CD4-positive, alpha-beta T cell treated with Interleukin-15 for 4 hours (primary cell): ENCODE measurements at regions not wholly inside any gene's neighbourhood (a gene's known extent, or its start where the extent isn't known, plus 50 kb on each side); places are given as distances from the start of the nearest gene placed in this dataset.

Experiments
- DNase-seq: peaks from one replicate; pipeline ENCODE4 v3.0.0-alpha.2; 2020; ENCODE audit warnings: low spot score

DNA sequence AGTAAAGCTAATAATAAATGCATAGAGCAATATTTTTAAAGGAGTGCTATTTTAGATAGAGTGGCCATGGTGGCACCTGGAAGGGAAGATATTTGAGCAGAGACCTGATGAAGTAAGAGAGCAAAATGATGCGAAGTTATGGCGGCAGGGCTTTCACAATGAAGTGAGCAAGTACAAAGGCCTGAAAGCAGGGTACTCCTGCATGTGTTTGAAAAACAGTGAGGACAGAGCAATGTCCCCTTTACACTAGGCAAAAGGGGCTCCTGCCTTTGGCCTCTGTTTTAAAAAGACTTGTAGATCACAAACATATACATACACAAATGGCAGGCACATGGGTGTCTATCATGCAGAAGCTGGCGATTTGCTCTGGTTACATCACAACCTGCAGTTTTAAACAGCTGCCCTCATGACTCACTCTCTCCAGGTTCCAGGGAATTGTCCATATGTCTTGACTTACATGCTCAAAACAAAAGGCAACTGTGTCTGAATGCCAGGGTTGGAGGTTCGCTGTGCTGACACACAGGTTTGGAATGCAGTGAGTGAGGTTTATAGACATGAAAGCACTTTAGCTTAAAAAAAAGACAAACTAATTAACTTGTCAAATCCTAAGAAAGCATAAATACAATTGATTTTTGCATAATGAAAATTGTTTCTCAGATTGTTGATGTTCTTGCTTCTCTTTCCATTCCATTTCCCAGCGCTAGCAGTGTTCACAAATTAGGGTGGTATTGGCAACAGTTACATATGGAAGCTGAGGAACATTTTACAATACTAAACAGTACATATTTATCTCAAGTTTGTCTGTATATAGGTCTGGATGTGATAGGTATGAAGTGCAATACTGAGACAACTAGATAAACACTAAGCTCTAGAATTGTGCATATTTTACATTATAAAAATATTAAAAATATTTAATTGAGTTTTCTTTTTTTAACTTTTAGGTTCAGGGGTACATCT lies 313.9 kb downstream of the BARHL2 start:
- DNase-seq: no peak

GRCh38 chr1:90400131-90400530 lies 317.0 kb downstream of the BARHL2 start:
- DNase-seq: no peak

GRCh38 chr1:90396917-90397316 lies 320.2 kb downstream of the BARHL2 start:
- DNase-seq: no peak

DNA sequence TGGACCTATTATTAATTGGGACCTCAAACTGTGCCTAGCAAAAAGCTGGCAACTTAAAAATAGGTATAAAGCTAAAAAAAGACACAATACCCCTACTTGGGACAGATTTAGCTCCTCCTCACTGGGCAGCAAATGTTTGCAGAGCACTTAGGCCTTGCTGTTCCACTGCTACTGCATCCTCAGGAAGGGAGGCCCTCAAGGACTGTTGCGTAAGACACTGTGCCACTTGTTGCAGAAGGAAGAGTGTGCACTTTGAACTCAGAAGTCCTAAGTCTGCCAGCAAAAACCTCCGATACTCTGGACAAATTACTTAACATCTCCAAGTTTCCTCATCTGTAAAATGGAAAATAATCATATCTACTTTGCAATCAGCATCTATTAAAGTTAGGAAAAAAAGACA lies 322.9 kb downstream of the BARHL2 start:
- DNase-seq: no peak

GRCh38 chr1:90393025-90393424 lies 324.1 kb downstream of the BARHL2 start:
- DNase-seq: no peak

DNA sequence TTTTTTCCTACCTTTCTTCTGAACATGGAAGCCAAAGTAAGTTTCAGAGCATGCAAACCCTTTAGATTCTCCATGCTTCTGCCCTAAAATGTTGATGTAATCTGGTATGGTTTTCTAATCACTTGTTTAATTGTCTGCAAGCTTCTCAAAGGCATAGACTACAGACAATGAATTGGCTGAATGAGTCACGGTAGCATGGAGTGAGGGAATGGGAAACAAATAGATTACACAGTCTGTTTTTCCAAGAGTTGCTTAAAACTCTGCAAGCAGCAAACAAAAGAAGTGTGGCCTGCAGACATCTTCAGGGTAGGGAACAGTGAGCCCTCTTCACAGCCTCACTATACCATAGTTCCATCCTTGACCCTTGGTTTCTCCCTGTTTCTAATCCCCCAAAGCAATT lies 326.0 kb downstream of the BARHL2 start:
- DNase-seq: no peak

GRCh38 chr1:90387805-90388204 lies 329.3 kb downstream of the BARHL2 start:
- DNase-seq: no peak

- no peak for DNase-seq
Observed at GRCh38 chr1:90386899-90387720, 330.0 kb downstream of the BARHL2 start.

GRCh38 chr1:90384193-90384592 lies 332.9 kb downstream of the BARHL2 start:
- DNase-seq: no peak

- no peak for DNase-seq
Observed at GRCh38 chr1:90382161-90382560, 334.9 kb downstream of the BARHL2 start.

GRCh38 chr1:90381598-90381997 lies 335.5 kb downstream of the BARHL2 start:
- no peak for DNase-seq

DNA sequence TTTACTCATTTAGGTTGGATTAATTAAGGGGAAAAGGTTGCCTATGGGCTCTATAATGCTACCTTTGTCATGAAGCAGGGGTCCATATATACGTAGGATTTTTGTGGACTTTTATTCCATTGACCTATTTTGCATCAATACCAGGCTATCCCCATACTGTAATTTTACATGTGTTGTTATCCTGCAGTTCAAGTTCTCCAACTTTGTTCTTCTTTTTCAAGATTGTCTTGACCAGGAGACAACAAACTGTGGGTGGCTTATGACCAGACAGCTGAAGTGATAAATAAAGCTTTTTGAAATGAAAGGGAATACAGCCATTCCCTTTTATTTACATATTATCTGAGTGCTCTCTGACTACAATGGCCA lies 345.7 kb downstream of the BARHL2 start:
- DNase-seq: no peak

DNA sequence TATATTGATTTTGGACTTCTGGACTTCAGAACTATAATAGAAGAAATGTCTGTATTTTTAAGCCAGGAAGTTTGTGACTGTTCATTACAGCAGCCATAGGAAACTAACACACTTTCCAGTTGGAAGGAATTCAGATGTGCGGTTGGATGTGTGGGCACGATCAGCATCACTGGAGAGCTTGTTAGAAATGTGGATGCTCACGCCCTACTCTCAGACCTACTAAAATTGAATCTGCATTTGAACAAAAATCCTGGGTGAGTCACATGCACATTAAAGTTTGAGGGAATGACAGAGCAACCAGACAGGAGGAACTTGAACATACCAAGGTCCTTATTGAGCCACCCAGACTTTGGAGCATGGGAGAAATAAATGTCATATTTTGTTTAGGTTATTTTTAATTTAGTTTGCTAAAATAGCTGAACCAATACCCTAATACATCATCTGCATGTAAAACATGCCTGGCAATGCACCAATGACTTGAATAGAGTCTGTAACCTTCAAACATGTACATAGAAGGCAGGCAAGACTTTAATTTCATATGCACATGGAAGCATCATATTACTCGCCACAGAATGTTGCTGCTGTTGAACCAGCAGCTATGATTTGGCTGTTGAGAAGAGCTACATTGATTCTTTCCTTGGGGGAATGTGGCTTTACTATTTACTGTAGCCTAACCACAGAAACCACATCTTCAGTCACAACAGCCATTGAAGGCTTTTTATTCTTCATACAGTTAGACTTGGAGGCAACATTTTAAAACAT lies 346.2 kb downstream of the BARHL2 start:
- DNase-seq: no peak

DNA sequence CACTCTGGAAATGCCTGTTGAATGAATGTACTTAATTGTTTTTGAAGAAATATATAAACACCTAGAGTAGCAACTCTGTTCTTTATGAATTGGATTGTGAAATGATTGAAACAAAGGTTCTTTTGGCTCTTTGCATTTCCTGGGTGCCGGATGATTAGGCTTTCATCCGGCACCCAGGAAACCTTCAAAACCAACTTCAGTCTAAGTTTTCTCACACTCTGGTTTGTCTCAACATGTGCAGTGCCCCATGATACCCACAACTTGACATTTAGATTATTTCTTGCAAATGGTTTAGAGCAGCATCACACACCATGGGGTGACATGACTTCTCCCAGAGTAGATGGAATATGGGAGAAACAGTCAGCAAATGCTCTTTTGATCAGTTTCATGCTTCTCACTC lies 354.9 kb downstream of the BARHL2 start:
- no peak for DNase-seq

DNA sequence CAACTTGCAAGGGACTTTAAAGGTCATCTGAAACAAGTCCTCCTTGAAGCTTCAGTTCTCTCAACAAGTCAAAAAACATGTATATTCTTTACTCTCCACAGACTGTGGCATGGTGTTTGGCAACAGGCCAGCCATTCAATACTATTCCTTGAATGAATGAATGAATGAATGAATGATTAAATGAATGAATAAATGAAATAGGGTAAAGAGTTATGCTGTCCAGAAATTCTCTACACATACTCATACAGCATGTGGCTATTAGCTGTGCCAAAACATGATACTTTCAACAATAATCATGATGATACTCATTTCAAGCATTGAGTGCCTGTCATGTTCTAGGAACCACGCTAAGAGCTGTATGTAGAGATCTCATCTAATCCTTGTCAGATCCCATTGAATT lies 356.1 kb downstream of the BARHL2 start:
- no peak for DNase-seq

- DNase-seq: no peak
Observed at GRCh38 chr1:90359994-90360393, 357.1 kb downstream of the BARHL2 start.

- no peak for DNase-seq
Observed at GRCh38 chr1:90358448-90358847, 358.7 kb downstream of the BARHL2 start.

DNA sequence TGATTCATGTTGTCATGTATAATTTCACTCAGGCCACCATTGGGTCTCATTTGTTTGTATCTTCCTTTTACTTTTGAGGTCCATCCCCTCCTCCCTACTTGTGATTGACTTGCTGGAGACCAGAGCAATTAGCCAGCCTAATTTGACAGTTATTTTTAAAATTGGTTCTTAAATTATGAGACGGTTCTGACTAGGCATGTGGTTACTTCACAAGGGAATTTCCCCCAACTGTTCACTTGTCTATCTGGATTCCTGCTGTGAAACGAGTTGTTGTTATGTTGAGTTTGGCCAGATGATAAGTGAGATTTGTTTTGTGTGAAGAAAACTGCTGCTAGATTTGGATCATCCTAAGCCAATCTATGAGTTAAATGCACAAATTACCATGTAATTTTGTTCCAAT lies 359.1 kb downstream of the BARHL2 start:
- DNase-seq: no peak

DNA sequence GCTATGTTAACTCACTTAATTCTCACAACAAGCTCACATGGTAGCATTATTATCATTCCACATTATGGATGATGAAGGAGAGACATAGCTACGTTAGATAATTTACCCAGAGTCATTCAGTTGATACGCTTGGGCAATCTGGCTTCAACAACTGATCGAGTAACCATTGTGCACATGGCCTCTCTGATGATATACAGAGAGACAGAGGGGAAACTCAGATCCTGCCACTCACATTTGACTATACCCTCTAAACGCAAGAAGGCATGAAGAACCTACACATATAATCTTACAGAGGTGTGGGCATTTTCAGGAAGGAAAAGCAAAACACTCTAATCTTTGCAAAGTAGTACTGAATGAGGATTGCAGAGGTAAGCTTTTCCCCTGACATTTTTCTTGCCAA lies 360.1 kb downstream of the BARHL2 start:
- no peak for DNase-seq

GRCh38 chr1:90356101-90356500 lies 361.0 kb downstream of the BARHL2 start:
- DNase-seq: no peak

GRCh38 chr1:90354704-90355103 lies 359.8 kb downstream of the ZNF326 start:
- no peak for DNase-seq

DNA sequence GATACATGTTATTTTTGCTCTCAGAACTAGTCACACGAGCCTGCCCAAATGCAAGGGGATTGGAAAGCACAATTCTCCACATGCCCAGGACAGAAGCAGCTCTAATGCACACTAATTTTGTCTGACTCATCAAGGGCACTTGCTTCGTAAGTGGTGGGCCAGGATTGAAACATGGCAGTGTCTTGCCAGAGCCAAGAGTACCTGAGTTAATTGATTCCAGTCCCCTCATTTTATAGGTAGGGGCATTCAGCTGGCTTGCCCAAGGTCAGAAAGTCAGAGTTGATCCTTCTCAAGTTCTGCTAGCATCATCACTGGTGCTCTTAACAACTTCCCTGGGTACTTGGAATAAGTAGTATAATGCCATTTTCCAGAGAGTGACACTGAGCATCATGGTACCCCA lies 356.1 kb downstream of the ZNF326 start:
- DNase-seq: no peak
